K562 (cell line): ENCODE measurements at regions not wholly inside any gene's neighbourhood (a gene's known extent, or its start where the extent isn't known, plus 50 kb on each side); places are given as distances from the start of the nearest gene placed in this dataset.

Source experiments
- ATAC-seq: fragments of 200-7000 bp; cut with Tn5 transposase; 3 replicates; pipeline ENCODE4 v1.9.1; 2020; ENCODE audit warnings: moderate library complexity
- BruUV-seq: library from RNA; stranded (reverse); fragments of 400-500 nt; replicated peaks from 2 replicates; lab custom pipeline; 2021; lab: Mats Ljungman, UMichigan
- CTCF ChIA-PET: fragments of 300-600 bp; formaldehyde crosslinking; extraction: SDS; loops from one replicate; lab custom pipeline; 2021; ENCODE audit warnings: low intra/inter-chr PET ratio; lab: Yijun Ruan, JAX
- POLR2A ChIA-PET: fragments of 300-600, 350-650 bp; sonication (Branson Sonifier 250); formaldehyde crosslinking; extraction: SDS; loops from one replicate; lab custom pipeline; 2021; ENCODE audit warnings: antibody characterized with exemption, inconsistent platforms; lab: Yijun Ruan, JAX
- DNase-seq, 4 experiments: peaks; one replicate each; pipeline versions ENCODE4 v3.0.0 to v3.0.0-alpha.2; 2011 to 2018; ENCODE audit warnings: low spot score in 3 of 4, mixed read lengths in 3 of 4; ENCODE audit errors: extremely low read depth in 1 of 4
- FAIRE-seq: peaks from 2 replicates; lab custom pipeline; 2011; peaks lifted over from hg19 to GRCh38; lab: Jason Lieb, UNC
- H2AFZ ChIP-seq: 2 replicates; pipeline ENCODE4 v1.6.0; 2011; ENCODE audit warnings: low read depth, low read length, control low read depth, inconsistent platforms
- H3K27ac ChIP-seq: fragments of 200-600 bp; 3 replicates; pipeline ENCODE4 v1.8.0; 2011; ENCODE audit warnings: low read depth, mild to moderate bottlenecking, control low read depth, inconsistent platforms, low read length, moderate library complexity, mixed read lengths; ENCODE audit errors: extremely low read depth
- H3K27me3 ChIP-seq, 2 experiments: fragments of 300-600 bp in 1 of 2; 2 replicates in 1 of 2; 3 replicates in 1 of 2; pipeline versions ENCODE4 v1.6.0 to v1.8.0; 2011; ENCODE audit warnings: inconsistent platforms in 2 of 2, low read length in 2 of 2, mild to moderate bottlenecking in 1 of 2, mixed read lengths in 1 of 2, moderate library complexity in 1 of 2; ENCODE audit not compliant: control insufficient read depth in 2 of 2, insufficient read depth in 2 of 2
- H3K36me3 ChIP-seq: fragments of 300-600 bp; 3 replicates; pipeline ENCODE4 v1.8.0; 2011; ENCODE audit warnings: mild to moderate bottlenecking, low read length, inconsistent platforms; ENCODE audit not compliant: control insufficient read depth, insufficient read depth
- H3K4me1 ChIP-seq, 2 experiments: fragments of 200-600 bp in 1 of 2; replicated peaks in 1 of 2; 2 replicates in 1 of 2; 3 replicates in 1 of 2; pipeline versions ENCODE4 v1.5.1 to v1.8.0; 2011; ENCODE audit warnings: inconsistent platforms in 2 of 2, low read length in 2 of 2, mild to moderate bottlenecking in 1 of 2, mixed read lengths in 1 of 2, moderate library complexity in 1 of 2; ENCODE audit not compliant: control insufficient read depth in 2 of 2, insufficient read depth in 2 of 2
- H3K4me2 ChIP-seq: 2 replicates; pipeline ENCODE4 v1.6.1; 2011; ENCODE audit warnings: low read length, control low read depth, inconsistent platforms, mixed read lengths; ENCODE audit not compliant: insufficient read depth
- H3K4me3 ChIP-seq: fragments of 200-600 bp; sonication (generic), shearing (Covaris generic); 2 replicates; pipeline ENCODE4 v1.5.1; 2016; ENCODE audit warnings: control low read depth, inconsistent platforms
- H3K79me2 ChIP-seq: fragments of 200-600 bp; 3 replicates; pipeline ENCODE4 v1.8.0; 2011; ENCODE audit warnings: low read length, inconsistent platforms; ENCODE audit not compliant: control insufficient read depth, insufficient read depth
- H3K9ac ChIP-seq, 2 experiments: 2 replicates each; pipeline versions ENCODE4 v1.6.0 to v1.6.1; 2011; ENCODE audit warnings: low read depth in 2 of 2, low read length in 2 of 2, control low read depth in 1 of 2, inconsistent platforms in 1 of 2, mild to moderate bottlenecking in 1 of 2, mixed read lengths in 1 of 2; ENCODE audit not compliant: insufficient read depth in 1 of 2
- H3K9me1 ChIP-seq: one replicate; pipeline ENCODE4 v1.6.0; 2011; ENCODE audit warnings: inconsistent platforms, mild to moderate bottlenecking, low read length, moderate library complexity; ENCODE audit not compliant: control insufficient read depth, insufficient read depth
- H3K9me3 ChIP-seq: replicated peaks from 2 replicates; pipeline ENCODE4 v1.5.1; 2011; ENCODE audit warnings: low read depth, low read length, inconsistent platforms; ENCODE audit not compliant: control insufficient read depth, insufficient read depth
- H4K20me1 ChIP-seq: replicated peaks from 2 replicates; pipeline ENCODE4 v1.6.1; 2011; ENCODE audit warnings: low read length, inconsistent platforms, mixed read lengths; ENCODE audit not compliant: control insufficient read depth, insufficient read depth
- CREB1 ChIP-seq, 2 experiments: sonication (generic) in 1 of 2; formaldehyde crosslinking in 1 of 2; IDR thresholded peaks; 2 replicates each; pipeline versions ENCODE4 v1.6.1 to v1.8.0; 2012 to 2022; ENCODE audit warnings: inconsistent platforms in 1 of 2, mild to moderate bottlenecking in 1 of 2, missing genetic modification reagents in 1 of 2, moderate library complexity in 1 of 2
- POLR2G ChIP-seq: fragments of 200-400 bp; formaldehyde crosslinking; IDR thresholded peaks from 2 replicates; pipeline ENCODE4 v1.6.1; 2017; ENCODE audit warnings: low read depth, mild to moderate bottlenecking, antibody characterized with exemption, low read length, moderate library complexity
- RBM14 ChIP-seq: fragments of 200-400 bp; formaldehyde crosslinking; IDR thresholded peaks from 2 replicates; pipeline ENCODE4 v1.6.1; 2018; ENCODE audit warnings: low read depth, mild to moderate bottlenecking, low read length, moderate library complexity, borderline replicate concordance; ENCODE audit not compliant: insufficient read depth
- WGBS: fragments of 100-300 bp; shearing (Covaris generic); methylation state at CpG from one replicate; pipeline ENCODE4 v1.1.6; 2016; ENCODE audit warnings: low coverage, mixed read lengths; ENCODE audit not compliant: insufficient coverage; ENCODE audit errors: missing lambda C conversion rate; 5-methylcytosine and 5-hydroxymethylcytosine counted together
- in situ Hi-C: fragments of 300-500 bp; cut with MboI; formaldehyde crosslinking; loops from 4 replicates; pipeline ENCODE4 v1.15.0; 2018; ENCODE audit warnings: inconsistent platforms, mixed read lengths
- intact Hi-C: fragments of 100-400 bp; cut with micrococcal nuclease; formaldehyde crosslinking; loops from 2 replicates; pipeline ENCODE4 v1.14.2; 2022
- TF ChIP-seq, protein P1 (sequence below): fragments of 250-450 bp; sonication (Bioruptor Pico); IDR thresholded peaks from 2 replicates; pipeline ENCODE4 v1.8.0; 2022; ENCODE audit warnings: inconsistent platforms
- TF ChIP-seq, protein P2 (sequence below): fragments of 150-350 bp; conservative IDR thresholded peaks from 2 replicates; pipeline ENCODE4 v1.6.1; 2014; ENCODE audit warnings: low read length
- TF ChIP-seq, protein P3 (sequence below), 2 experiments: fragments of 450-650 bp; IDR thresholded peaks; 2 replicates each; pipeline ENCODE4 v1.6.1; 2016; ENCODE audit warnings: mild to moderate bottlenecking in 2 of 2, borderline replicate concordance in 1 of 2, low read depth in 1 of 2, moderate library complexity in 1 of 2

DNA sequence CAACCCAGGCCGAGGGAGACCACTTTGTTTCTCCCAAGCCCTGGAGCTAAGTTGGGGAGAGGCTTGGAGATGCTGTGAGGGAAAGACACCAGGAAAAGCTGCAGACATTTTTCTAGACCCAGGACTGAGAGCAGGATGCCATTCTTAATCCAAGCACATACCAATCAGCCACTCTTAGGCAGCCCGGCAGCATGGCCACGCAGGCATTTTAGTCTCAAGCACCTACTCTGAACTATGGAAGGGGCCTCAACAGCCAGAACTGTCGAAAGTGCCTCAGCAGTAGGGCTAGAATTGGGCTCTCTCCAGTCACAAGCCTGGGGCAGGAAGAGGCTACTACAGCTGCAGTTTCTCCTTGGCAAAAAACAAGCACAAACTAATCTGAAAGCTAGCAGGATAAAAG, 57.8 kb downstream of the GCC1 start:
- no peak for ATAC-seq
- intact Hi-C loops: no loop called here
- 5% methylated on average over 4 of the region's 4 CpGs for WGBS
- no peak for TF ChIP-seq RBM14
- TF ChIP-seq, protein P1, sequence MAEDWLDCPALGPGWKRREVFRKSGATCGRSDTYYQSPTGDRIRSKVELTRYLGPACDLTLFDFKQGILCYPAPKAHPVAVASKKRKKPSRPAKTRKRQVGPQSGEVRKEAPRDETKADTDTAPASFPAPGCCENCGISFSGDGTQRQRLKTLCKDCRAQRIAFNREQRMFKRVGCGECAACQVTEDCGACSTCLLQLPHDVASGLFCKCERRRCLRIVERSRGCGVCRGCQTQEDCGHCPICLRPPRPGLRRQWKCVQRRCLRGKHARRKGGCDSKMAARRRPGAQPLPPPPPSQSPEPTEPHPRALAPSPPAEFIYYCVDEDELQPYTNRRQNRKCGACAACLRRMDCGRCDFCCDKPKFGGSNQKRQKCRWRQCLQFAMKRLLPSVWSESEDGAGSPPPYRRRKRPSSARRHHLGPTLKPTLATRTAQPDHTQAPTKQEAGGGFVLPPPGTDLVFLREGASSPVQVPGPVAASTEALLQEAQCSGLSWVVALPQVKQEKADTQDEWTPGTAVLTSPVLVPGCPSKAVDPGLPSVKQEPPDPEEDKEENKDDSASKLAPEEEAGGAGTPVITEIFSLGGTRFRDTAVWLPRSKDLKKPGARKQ (CRISPR knock-in tag): no peak
- TF ChIP-seq POLR2G: no peak
- TF ChIP-seq, protein P2, sequence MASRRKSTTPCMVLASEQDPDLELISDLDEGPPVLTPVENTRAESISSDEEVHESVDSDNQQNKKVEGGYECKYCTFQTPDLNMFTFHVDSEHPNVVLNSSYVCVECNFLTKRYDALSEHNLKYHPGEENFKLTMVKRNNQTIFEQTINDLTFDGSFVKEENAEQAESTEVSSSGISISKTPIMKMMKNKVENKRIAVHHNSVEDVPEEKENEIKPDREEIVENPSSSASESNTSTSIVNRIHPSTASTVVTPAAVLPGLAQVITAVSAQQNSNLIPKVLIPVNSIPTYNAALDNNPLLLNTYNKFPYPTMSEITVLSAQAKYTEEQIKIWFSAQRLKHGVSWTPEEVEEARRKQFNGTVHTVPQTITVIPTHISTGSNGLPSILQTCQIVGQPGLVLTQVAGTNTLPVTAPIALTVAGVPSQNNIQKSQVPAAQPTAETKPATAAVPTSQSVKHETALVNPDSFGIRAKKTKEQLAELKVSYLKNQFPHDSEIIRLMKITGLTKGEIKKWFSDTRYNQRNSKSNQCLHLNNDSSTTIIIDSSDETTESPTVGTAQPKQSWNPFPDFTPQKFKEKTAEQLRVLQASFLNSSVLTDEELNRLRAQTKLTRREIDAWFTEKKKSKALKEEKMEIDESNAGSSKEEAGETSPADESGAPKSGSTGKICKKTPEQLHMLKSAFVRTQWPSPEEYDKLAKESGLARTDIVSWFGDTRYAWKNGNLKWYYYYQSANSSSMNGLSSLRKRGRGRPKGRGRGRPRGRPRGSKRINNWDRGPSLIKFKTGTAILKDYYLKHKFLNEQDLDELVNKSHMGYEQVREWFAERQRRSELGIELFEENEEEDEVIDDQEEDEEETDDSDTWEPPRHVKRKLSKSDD: no peak
- no peak for TF ChIP-seq CREB1 (IDR thresholded peaks at IDR 0.05)
- TF ChIP-seq CREB1 (CRISPR knock-in tag; IDR thresholded peaks at IDR 0.05): no peak
- TF ChIP-seq, protein P3, sequence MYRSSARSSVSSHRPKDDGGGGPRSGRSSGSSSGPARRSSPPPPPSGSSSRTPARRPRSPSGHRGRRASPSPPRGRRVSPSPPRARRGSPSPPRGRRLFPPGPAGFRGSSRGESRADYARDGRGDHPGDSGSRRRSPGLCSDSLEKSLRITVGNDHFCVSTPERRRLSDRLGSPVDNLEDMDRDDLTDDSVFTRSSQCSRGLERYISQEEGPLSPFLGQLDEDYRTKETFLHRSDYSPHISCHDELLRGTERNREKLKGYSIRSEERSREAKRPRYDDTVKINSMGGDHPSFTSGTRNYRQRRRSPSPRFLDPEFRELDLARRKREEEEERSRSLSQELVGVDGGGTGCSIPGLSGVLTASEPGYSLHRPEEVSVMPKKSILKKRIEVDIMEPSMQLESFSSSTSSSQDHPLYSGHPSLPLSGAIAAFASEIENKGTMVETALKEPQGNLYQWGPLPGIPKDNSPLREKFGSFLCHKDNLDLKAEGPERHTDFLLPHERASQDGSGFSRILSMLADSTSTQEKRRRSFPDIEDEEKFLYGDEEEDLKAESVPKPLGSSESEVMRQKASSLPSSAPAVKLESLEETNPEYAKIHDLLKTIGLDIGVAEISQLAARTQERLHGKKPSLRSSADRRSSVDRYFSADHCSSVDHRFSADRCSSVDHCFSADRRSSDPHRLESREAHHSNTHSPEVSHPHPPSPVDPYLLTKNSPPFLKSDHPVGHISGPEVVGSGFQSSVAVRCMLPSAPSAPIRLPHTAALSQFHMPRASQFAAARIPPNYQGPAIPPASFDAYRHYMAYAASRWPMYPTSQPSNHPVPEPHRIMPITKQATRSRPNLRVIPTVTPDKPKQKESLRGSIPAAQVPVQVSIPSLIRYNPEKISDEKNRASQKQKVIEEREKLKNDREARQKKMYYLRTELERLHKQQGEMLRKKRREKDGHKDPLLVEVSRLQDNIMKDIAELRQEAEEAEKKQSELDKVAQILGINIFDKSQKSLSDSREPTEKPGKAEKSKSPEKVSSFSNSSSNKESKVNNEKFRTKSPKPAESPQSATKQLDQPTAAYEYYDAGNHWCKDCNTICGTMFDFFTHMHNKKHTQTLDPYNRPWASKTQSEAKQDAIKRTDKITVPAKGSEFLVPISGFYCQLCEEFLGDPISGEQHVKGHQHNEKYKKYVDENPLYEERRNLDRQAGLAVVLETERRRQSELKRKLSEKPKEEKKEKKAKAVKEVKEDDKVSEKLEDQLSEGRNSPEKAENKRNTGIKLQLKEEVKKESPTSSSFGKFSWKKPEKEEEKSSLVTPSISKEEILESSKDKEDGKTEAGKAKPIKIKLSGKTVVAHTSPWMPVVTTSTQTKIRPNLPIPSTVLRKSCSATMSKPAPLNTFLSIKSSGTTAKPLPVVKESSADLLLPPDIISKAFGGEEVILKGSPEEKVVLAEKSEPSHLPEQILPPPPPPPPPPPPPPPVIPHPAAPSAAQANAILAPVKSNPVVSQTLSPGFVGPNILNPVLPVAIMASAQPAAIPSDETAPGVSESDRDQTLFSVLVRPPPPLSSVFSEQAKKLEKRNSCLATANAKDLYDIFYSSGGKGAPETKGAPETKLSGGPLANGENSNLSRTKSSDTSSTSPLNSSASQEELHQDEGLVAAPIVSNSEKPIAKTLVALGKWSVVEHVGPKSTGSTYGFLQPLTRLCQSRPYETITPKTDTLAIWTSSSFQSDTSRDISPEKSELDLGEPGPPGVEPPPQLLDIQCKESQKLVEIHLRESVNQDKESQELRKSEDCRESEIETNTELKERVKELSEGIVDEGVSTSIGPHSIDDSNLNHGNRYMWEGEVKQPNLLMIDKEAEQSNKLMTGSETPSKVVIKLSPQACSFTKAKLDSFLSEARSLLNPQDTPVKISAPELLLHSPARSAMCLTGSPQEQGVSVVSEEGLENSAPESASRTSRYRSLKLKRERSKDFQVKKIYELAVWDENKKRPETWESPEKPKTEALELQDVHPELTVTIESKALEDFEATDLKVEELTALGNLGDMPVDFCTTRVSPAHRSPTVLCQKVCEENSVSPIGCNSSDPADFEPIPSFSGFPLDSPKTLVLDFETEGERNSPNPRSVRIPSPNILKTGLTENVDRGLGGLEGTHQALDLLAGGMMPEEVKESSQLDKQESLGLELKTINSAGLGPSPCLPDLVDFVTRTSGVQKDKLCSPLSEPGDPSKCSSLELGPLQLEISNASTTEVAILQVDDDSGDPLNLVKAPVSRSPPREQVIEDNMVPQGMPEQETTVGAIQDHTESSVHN (IDR thresholded peaks at IDR 0.05; ENCODE audit: borderline replicate concordance in 1 of 2, low read depth in 1 of 2): no peak
- TF ChIP-seq, all 486 proteins: peak for 0
- ChIA-PET POLR2A (no interaction called here), CTCF (no interaction called here)
- H3K36me3 ChIP-seq: no peaks in the 10 kb centered on the region
- no peak overlapping the region for H3K9ac ChIP-seq
- FAIRE-seq (no peak), DNase-seq (no peak)
- no peaks in the 10 kb centered on the region for H3K4me1 ChIP-seq
- H3K9me3 ChIP-seq: no peaks in the 10 kb centered on the region
- H4K20me1 ChIP-seq: no peaks in the 10 kb centered on the region
- no peaks in the 10 kb centered on the region for H3K79me2 ChIP-seq
- in situ Hi-C loops: no loop called here
- BruUV-seq: no TSS peak
- H3K27me3 ChIP-seq: peaks cover 0 to 9% of the 10 kb centered on the region in 2 experiments; a peak in 2 of 5 replicates
- no peak overlapping the region for H3K4me3 ChIP-seq
- no peaks in the 10 kb centered on the region for H3K9me1 ChIP-seq
- H3K4me2 ChIP-seq: no peak overlapping the region
- H3K27ac ChIP-seq: no peak overlapping the region
- no peak overlapping the region for H2AFZ ChIP-seq
